ENCODE measurements at regions not wholly inside any gene's neighbourhood (a gene's known extent, or its start where the extent isn't known, plus 50 kb on each side); places are given as distances from the start of the nearest gene placed in this dataset.

DNA sequence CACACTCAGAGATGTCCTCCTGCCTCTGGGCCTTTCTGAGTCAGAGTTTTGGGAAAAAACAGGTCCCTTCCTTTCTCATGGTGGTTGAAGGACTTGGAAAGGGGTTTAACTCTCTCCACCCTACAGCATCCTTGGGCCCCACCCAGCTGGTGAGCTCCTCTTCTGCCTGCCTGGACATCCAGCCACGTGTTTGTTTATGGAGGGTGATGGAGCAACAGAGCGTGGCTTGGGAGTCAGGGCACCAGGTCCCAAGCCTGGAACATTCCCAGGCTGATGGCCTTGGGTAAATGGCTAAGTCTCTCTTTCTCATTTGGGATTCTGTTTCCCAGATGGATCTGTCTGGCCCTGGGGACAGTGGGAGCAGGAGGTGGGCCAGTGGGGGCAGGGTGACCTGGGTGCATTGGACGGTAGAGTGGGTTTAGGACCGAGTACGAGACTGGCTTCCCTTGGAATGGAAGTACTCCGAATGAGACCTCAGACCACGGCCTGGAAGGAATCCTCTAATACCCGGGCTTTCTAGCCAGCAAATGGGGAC, 141.1 kb upstream of the IRX2 start:
- DNase-seq (ENCODE audit: low spot score in 2 of 2), result no peak
- Mint-ChIP-seq H3K27me3 (no peaks in the 10 kb centered on the region), H3K4me1 (no peaks in the 10 kb centered on the region), H3K9me3 (no peaks in the 10 kb centered on the region), H3K36me3 (ENCODE audit: insufficient read depth) (no peaks in the 10 kb centered on the region), H3K27ac (ENCODE audit: low read depth) (no peak overlapping the region), H3K4me3 (no peak overlapping the region)
- ATAC-seq (replicated peaks; ENCODE audit: extremely low read depth, poor library complexity, severe bottlenecking), result no peak

GRCh38 chr5:2891781-2892180, 140.3 kb upstream of the IRX2 start:
- no peak for DNase-seq (ENCODE audit: low spot score in 2 of 2)
- Mint-ChIP-seq H3K4me1 (no peaks in the 10 kb centered on the region), H3K27ac (ENCODE audit: low read depth) (no peak overlapping the region), H3K27me3 (no peaks in the 10 kb centered on the region), H3K4me3 (no peak overlapping the region), H3K9me3 (no peaks in the 10 kb centered on the region), H3K36me3 (ENCODE audit: insufficient read depth) (no peaks in the 10 kb centered on the region)
- ATAC-seq (replicated peaks; ENCODE audit: extremely low read depth, poor library complexity, severe bottlenecking), result no peak

DNA sequence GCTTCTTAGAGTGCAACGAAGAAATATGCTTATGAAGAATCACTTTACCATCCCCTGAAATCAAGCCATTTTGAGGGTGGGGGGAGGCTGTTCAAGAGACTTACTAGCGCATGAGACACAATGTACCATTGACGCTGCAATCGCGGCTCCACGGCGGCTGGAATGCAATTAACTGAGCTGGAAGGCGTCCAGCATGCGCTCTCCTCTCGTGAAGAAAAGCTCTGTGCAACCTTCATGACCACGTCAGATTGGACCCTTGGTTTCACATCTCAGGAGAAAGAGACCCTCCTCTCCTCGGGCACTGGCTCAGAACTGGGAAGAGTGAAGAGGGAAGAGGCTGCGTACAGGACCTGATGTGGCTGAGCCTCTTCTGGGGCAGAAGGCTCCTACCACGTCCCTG, 138.5 kb upstream of the IRX2 start:
- Mint-ChIP-seq H3K9me3 (no peaks in the 10 kb centered on the region), H3K36me3 (ENCODE audit: insufficient read depth) (no peaks in the 10 kb centered on the region), H3K27ac (ENCODE audit: low read depth) (no peak overlapping the region), H3K4me1 (no peaks in the 10 kb centered on the region), H3K4me3 (no peak overlapping the region), H3K27me3 (no peaks in the 10 kb centered on the region)
- ATAC-seq (replicated peaks; ENCODE audit: extremely low read depth, poor library complexity, severe bottlenecking) (no peak), DNase-seq (ENCODE audit: low spot score in 2 of 2) (no peak)

- no peak for ATAC-seq (replicated peaks; ENCODE audit: extremely low read depth, poor library complexity, severe bottlenecking)
- Mint-ChIP-seq H3K4me3 (no peak overlapping the region), H3K4me1 (no peaks in the 10 kb centered on the region), H3K27me3 (no peaks in the 10 kb centered on the region), H3K36me3 (ENCODE audit: insufficient read depth) (no peaks in the 10 kb centered on the region), H3K9me3 (no peaks in the 10 kb centered on the region), H3K27ac (ENCODE audit: low read depth) (no peak overlapping the region)
- no peak for DNase-seq (ENCODE audit: low spot score in 2 of 2)
Measured at GRCh38 chr5:2888520-2889060, 137.1 kb upstream of the IRX2 start.

DNA sequence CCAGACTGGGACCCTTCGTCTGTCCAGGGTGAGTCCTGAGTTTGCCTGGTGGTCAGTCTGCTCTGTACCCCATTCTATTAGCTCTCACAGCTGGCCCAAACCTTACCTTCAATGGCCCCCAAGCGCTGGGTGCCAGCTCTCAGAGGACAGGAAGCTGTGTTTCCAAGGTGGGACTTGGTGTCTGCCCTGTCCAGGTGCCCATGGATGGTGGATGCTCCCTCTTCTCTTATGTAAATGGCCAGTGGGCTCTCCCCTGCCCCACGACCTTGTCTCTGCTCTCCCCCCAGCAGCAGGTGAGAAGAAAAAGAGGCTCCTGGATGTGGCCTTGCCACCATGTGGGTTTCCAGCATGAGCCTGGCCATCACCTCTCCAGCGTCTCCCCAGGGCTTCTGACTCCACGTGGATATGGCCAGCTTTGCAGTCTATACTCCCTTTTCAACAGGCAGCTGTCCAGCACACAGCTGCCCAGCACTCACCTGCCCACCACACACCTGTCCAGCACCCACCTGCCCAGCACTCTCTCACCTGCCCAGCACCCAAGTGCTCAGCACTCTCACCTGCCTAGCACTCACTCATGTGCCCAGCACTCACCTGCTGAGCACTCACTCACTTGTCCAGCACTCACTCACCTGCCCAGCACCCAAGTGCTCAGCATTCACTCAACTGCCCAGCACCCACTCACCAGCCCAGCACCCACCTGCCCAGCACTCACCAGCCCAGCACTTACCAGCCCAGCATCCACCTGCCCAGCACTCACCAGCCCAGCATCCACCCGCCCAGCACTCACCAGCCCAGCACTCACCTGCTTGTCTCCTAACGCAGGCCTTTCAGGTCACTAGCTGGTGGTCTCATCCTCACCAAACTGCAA, 136.2 kb upstream of the IRX2 start:
- Mint-ChIP-seq H3K27me3 (no peaks in the 10 kb centered on the region), H3K36me3 (ENCODE audit: insufficient read depth) (no peaks in the 10 kb centered on the region), H3K4me3 (no peak overlapping the region), H3K9me3 (peaks cover 8% of the 10 kb centered on the region), H3K27ac (ENCODE audit: low read depth) (no peak overlapping the region), H3K4me1 (no peaks in the 10 kb centered on the region)
- DNase-seq (ENCODE audit: low spot score in 2 of 2), result no peak
- ATAC-seq (replicated peaks; ENCODE audit: extremely low read depth, poor library complexity, severe bottlenecking), result no peak

- Mint-ChIP-seq H3K9me3 (peaks cover 13% of the 10 kb centered on the region), H3K36me3 (ENCODE audit: insufficient read depth) (no peaks in the 10 kb centered on the region), H3K27me3 (no peaks in the 10 kb centered on the region), H3K4me3 (no peak overlapping the region), H3K4me1 (no peaks in the 10 kb centered on the region), H3K27ac (ENCODE audit: low read depth) (no peak overlapping the region)
- ATAC-seq (replicated peaks; ENCODE audit: extremely low read depth, poor library complexity, severe bottlenecking) (no peak), DNase-seq (ENCODE audit: low spot score in 2 of 2) (no peak)
Measured at GRCh38 chr5:2886531-2886930, 135.1 kb upstream of the IRX2 start.

- H3K27me3 Mint-ChIP-seq, result no peaks in the 10 kb centered on the region
- H3K9me3 Mint-ChIP-seq, result peaks cover 23% of the 10 kb centered on the region
- H3K27ac Mint-ChIP-seq (ENCODE audit: low read depth), result no peak overlapping the region
- DNase-seq (ENCODE audit: low spot score in 2 of 2), result no peak
- no peaks in the 10 kb centered on the region for H3K4me1 Mint-ChIP-seq
- ATAC-seq (replicated peaks; ENCODE audit: extremely low read depth, poor library complexity, severe bottlenecking), result no peak
- no peak overlapping the region for H3K4me3 Mint-ChIP-seq
- no peaks in the 10 kb centered on the region for H3K36me3 Mint-ChIP-seq (ENCODE audit: insufficient read depth)
Measured at GRCh38 chr5:2883771-2884170, 132.3 kb upstream of the IRX2 start.

- Mint-ChIP-seq H3K36me3 (ENCODE audit: insufficient read depth) (no peaks in the 10 kb centered on the region), H3K27ac (ENCODE audit: low read depth) (no peak overlapping the region), H3K4me1 (no peaks in the 10 kb centered on the region), H3K9me3 (peaks cover 23% of the 10 kb centered on the region), H3K4me3 (no peak overlapping the region), H3K27me3 (no peaks in the 10 kb centered on the region)
- no peak for ATAC-seq (replicated peaks; ENCODE audit: extremely low read depth, poor library complexity, severe bottlenecking)
- no peak for DNase-seq (ENCODE audit: low spot score in 2 of 2)
Measured at GRCh38 chr5:2879701-2880100, 128.2 kb upstream of the IRX2 start.

GRCh38 chr5:2877522-2877921, 126.0 kb upstream of the IRX2 start:
- Mint-ChIP-seq H3K36me3 (ENCODE audit: insufficient read depth) (no peaks in the 10 kb centered on the region), H3K4me1 (no peaks in the 10 kb centered on the region), H3K27me3 (no peaks in the 10 kb centered on the region), H3K9me3 (peaks cover 14% of the 10 kb centered on the region), H3K27ac (ENCODE audit: low read depth) (no peak overlapping the region), H3K4me3 (no peak overlapping the region)
- ATAC-seq (replicated peaks; ENCODE audit: extremely low read depth, poor library complexity, severe bottlenecking) (no peak), DNase-seq (ENCODE audit: low spot score in 2 of 2) (no peak)

- Mint-ChIP-seq H3K4me3 (no peak overlapping the region), H3K27me3 (no peaks in the 10 kb centered on the region), H3K4me1 (no peaks in the 10 kb centered on the region), H3K36me3 (ENCODE audit: insufficient read depth) (no peaks in the 10 kb centered on the region), H3K9me3 (peaks cover 9% of the 10 kb centered on the region), H3K27ac (ENCODE audit: low read depth) (no peak overlapping the region)
- no peak for ATAC-seq (replicated peaks; ENCODE audit: extremely low read depth, poor library complexity, severe bottlenecking)
- DNase-seq (ENCODE audit: low spot score in 2 of 2), result no peak
Measured at GRCh38 chr5:2876183-2876582, 124.7 kb upstream of the IRX2 start.

DNA sequence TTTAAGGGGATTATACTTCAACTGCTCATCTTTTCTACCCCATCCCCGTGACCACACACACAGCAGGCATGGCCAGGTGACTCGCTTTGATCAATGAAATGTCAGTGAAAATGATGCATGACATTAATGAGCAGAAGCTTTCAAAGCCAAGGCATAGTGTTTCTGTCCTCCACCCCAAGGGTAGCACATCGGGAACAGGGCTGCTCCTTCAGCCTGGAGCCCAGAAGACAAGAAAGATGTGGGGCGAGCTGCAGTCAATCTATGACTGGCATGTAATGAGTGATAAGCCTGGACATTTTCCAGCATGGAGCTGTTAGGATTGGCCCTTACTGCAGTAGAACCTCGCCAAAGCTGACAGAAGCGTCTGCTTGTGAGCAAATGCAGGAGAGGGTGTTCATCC, 122.6 kb upstream of the IRX2 start:
- Mint-ChIP-seq H3K9me3 (peaks cover 7% of the 10 kb centered on the region), H3K27me3 (no peaks in the 10 kb centered on the region), H3K27ac (ENCODE audit: low read depth) (no peak overlapping the region), H3K36me3 (ENCODE audit: insufficient read depth) (no peaks in the 10 kb centered on the region), H3K4me1 (no peaks in the 10 kb centered on the region), H3K4me3 (no peak overlapping the region)
- no peak for DNase-seq (ENCODE audit: low spot score in 2 of 2)
- no peak for ATAC-seq (replicated peaks; ENCODE audit: extremely low read depth, poor library complexity, severe bottlenecking)

DNA sequence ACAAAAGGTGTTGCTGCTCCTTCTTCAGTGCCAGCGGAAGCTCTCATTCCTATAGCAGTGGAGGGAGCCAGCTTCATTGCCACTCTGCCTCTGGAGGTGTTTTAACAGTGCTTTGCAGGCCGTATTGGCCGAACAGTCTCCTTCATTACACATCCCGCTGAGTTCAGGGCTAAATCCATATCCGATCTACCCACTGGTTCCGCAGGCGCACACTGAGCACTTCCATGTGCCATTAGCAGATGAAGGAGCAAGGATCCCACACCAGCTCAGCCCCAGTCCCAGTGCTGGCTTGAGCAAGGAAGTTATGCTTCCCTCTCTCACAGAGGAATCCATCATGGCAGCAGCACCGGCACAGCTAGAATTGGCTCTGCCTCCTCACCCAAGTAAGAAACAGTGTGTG, 121.2 kb upstream of the IRX2 start:
- ATAC-seq (replicated peaks; ENCODE audit: extremely low read depth, poor library complexity, severe bottlenecking) (no peak), DNase-seq (ENCODE audit: low spot score in 2 of 2) (no peak)
- Mint-ChIP-seq H3K9me3 (peaks cover 6% of the 10 kb centered on the region), H3K27me3 (no peaks in the 10 kb centered on the region), H3K4me1 (no peaks in the 10 kb centered on the region), H3K36me3 (ENCODE audit: insufficient read depth) (no peaks in the 10 kb centered on the region), H3K27ac (ENCODE audit: low read depth) (no peak overlapping the region), H3K4me3 (no peak overlapping the region)

DNA sequence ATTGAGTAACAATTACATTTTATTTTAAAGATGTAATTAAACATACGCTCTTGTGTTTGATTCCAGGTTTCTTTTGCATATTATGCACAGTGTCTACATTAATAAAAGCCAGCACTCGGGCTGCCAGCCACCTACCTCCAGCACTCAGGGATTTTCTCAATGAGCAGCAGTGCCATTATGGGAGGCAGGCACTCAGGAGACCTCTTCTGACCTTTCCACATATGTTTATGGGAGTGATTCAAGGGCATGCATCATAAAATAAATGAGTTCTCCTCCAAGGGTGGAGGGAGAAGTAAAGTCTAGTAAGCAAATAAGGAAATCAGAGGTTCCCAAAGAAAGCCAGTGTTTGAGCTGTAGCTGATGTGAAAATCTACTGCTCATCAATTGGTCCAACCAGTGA, 119.8 kb upstream of the IRX2 start:
- no peak for DNase-seq (ENCODE audit: low spot score in 2 of 2)
- ATAC-seq (replicated peaks; ENCODE audit: extremely low read depth, poor library complexity, severe bottlenecking), result no peak
- peaks cover 6% of the 10 kb centered on the region for H3K9me3 Mint-ChIP-seq
- H3K27me3 Mint-ChIP-seq, result no peaks in the 10 kb centered on the region
- no peak overlapping the region for H3K4me3 Mint-ChIP-seq
- no peaks in the 10 kb centered on the region for H3K4me1 Mint-ChIP-seq
- no peak overlapping the region for H3K27ac Mint-ChIP-seq (ENCODE audit: low read depth)
- no peaks in the 10 kb centered on the region for H3K36me3 Mint-ChIP-seq (ENCODE audit: insufficient read depth)

Measured in central memory CD8-positive, alpha-beta T cell (primary cell).